HAP-1 (cell line): ENCODE measurements at regions not wholly inside any gene's neighbourhood (a gene's known extent, or its start where the extent isn't known, plus 50 kb on each side); places are given as distances from the start of the nearest gene placed in this dataset.
A peak's percentile ranks its signal among the peaks of the same experiment; 100 is the strongest.

Source experiments
- DNase-seq, 2 experiments: peaks; one replicate each; pipeline ENCODE4 v3.0.0-alpha.2; 2016 to 2020; ENCODE audit warnings: low spot score in 2 of 2
- H3K27me3 ChIP-seq: fragments of 250-450 bp; sonication (Bioruptor Pico); 2 replicates; pipeline ENCODE4 v1.5.1; 2020; ENCODE audit warnings: low read depth, mild to moderate bottlenecking, moderate library complexity
- H3K36me3 ChIP-seq: fragments of 250-450 bp; sonication (Bioruptor Pico); replicated peaks from 2 replicates; pipeline ENCODE4 v1.5.1; 2020; ENCODE audit warnings: mild to moderate bottlenecking
- H3K4me1 ChIP-seq: fragments of 250-450 bp; sonication (Bioruptor Pico); 2 replicates; pipeline ENCODE4 v1.5.1; 2020; ENCODE audit warnings: mild to moderate bottlenecking
- H3K4me3 ChIP-seq: fragments of 250-450 bp; sonication (Bioruptor Pico); 2 replicates; pipeline ENCODE4 v1.5.1; 2020; ENCODE audit warnings: mild to moderate bottlenecking, moderate library complexity
- H3K9me3 ChIP-seq: fragments of 250-450 bp; sonication (Bioruptor Pico); 2 replicates; pipeline ENCODE4 v1.5.1; 2020; ENCODE audit warnings: mild to moderate bottlenecking, moderate library complexity
- in situ Hi-C: fragments of 300-500 bp; cut with MboI; formaldehyde crosslinking; loops from 3 replicates; pipeline ENCODE4 v1.14.3; 2020; ENCODE audit warnings: low sequenced_read_pairs, inconsistent platforms, mixed read lengths

- Histone ChIP-seq H3K4me1 (no peaks in the 10 kb centered on the region), H3K27me3 (no peaks in the 10 kb centered on the region), H3K4me3 (no peak overlapping the region), H3K36me3 (no peaks in the 10 kb centered on the region), H3K9me3 (no peaks in the 10 kb centered on the region)
- in situ Hi-C loops = no loop called here
- no peak for DNase-seq
These were observed 587.4 kb upstream of the MDFIC2 start for GRCh38 chr3:70899816-70900215.

- no peak for DNase-seq
- Histone ChIP-seq H3K36me3 (no peaks in the 10 kb centered on the region), H3K9me3 (no peaks in the 10 kb centered on the region), H3K4me3 (no peak overlapping the region), H3K4me1 (no peaks in the 10 kb centered on the region), H3K27me3 (no peaks in the 10 kb centered on the region)
- in situ Hi-C loops = no loop called here
These were observed 577.6 kb upstream of the MDFIC2 start for GRCh38 chr3:70890020-70890394.

- Histone ChIP-seq H3K9me3 (no peaks in the 10 kb centered on the region), H3K36me3 (no peaks in the 10 kb centered on the region), H3K27me3 (no peaks in the 10 kb centered on the region), H3K4me1 (no peaks in the 10 kb centered on the region), H3K4me3 (no peak overlapping the region)
- in situ Hi-C loops = no loop called here
- DNase-seq = no peak
These were observed 577.0 kb upstream of the MDFIC2 start for GRCh38 chr3:70889162-70890019.

- no peak for DNase-seq
- Histone ChIP-seq H3K36me3 (no peaks in the 10 kb centered on the region), H3K9me3 (no peaks in the 10 kb centered on the region), H3K27me3 (no peaks in the 10 kb centered on the region), H3K4me3 (no peak overlapping the region), H3K4me1 (no peaks in the 10 kb centered on the region)
- in situ Hi-C loops = no loop called here
These were observed 573.2 kb upstream of the MDFIC2 start for GRCh38 chr3:70885636-70886035.

GRCh38 chr3:70882104-70882503 is 569.7 kb upstream of the MDFIC2 start:
- H3K4me1 ChIP-seq = no peaks in the 10 kb centered on the region
- no peak for DNase-seq
- H3K9me3 ChIP-seq = no peaks in the 10 kb centered on the region
- in situ Hi-C loops = no loop called here
- no peak overlapping the region for H3K4me3 ChIP-seq
- no peaks in the 10 kb centered on the region for H3K36me3 ChIP-seq
- no peaks in the 10 kb centered on the region for H3K27me3 ChIP-seq

GRCh38 chr3:70880421-70880820 is 568.0 kb upstream of the MDFIC2 start:
- H3K4me3 ChIP-seq = no peak overlapping the region
- H3K36me3 ChIP-seq = no peaks in the 10 kb centered on the region
- H3K9me3 ChIP-seq = no peaks in the 10 kb centered on the region
- no peak for DNase-seq
- in situ Hi-C loops = no loop called here
- no peaks in the 10 kb centered on the region for H3K4me1 ChIP-seq
- no peaks in the 10 kb centered on the region for H3K27me3 ChIP-seq

GRCh38 chr3:70876154-70876553 is 563.7 kb upstream of the MDFIC2 start:
- H3K4me1 ChIP-seq = peaks cover under 1% of the 10 kb centered on the region
- in situ Hi-C loops = no loop called here
- H3K36me3 ChIP-seq = no peaks in the 10 kb centered on the region
- no peak for DNase-seq
- no peak overlapping the region for H3K4me3 ChIP-seq
- H3K9me3 ChIP-seq = 0 out of 2 replicates have a peak, but pooled peaks cover 2% of the 10 kb centered on the region
- no peaks in the 10 kb centered on the region for H3K27me3 ChIP-seq

GRCh38 chr3:70874196-70874595 is 561.8 kb upstream of the MDFIC2 start:
- in situ Hi-C loops = no loop called here
- peaks cover 11% of the 10 kb centered on the region for H3K4me1 ChIP-seq
- 0 out of 2 replicates have a peak, but pooled peaks cover 2% of the 10 kb centered on the region for H3K9me3 ChIP-seq
- H3K36me3 ChIP-seq = no peaks in the 10 kb centered on the region
- H3K4me3 ChIP-seq = no peak overlapping the region
- H3K27me3 ChIP-seq = no peaks in the 10 kb centered on the region
- no peak for DNase-seq

- Histone ChIP-seq H3K36me3 (no peaks in the 10 kb centered on the region), H3K4me3 (no peak overlapping the region), H3K27me3 (no peaks in the 10 kb centered on the region), H3K9me3 (0 out of 2 replicates have a peak, but pooled peaks cover 2% of the 10 kb centered on the region), H3K4me1 (peaks cover 11% of the 10 kb centered on the region)
- DNase-seq = no peak
- in situ Hi-C loops = no loop called here
These were observed 561.2 kb upstream of the MDFIC2 start for GRCh38 chr3:70873686-70874085.

GRCh38 chr3:70871909-70872656 is 559.6 kb upstream of the MDFIC2 start:
- Histone ChIP-seq H3K9me3 (0 out of 2 replicates have a peak, but pooled peaks cover 2% of the 10 kb centered on the region), H3K4me3 (no peak overlapping the region), H3K4me1 (peaks cover 11% of the 10 kb centered on the region), H3K36me3 (no peaks in the 10 kb centered on the region), H3K27me3 (no peaks in the 10 kb centered on the region)
- in situ Hi-C loops = no loop called here
- no peak for DNase-seq

- H3K4me3 ChIP-seq = no peak overlapping the region
- H3K9me3 ChIP-seq = peaks cover 2% of the 10 kb centered on the region; the same call in 1 of the 2 replicates
- peaks cover 11% of the 10 kb centered on the region for H3K4me1 ChIP-seq
- peak in 1 of 2 experiments; percentile 76 for DNase-seq
- no peaks in the 10 kb centered on the region for H3K36me3 ChIP-seq
- H3K27me3 ChIP-seq = no peaks in the 10 kb centered on the region
- in situ Hi-C loops = no loop called here
These were observed 558.1 kb upstream of the MDFIC2 start for GRCh38 chr3:70870576-70870975.

- no peak for DNase-seq
- H3K4me1 ChIP-seq = peaks cover 11% of the 10 kb centered on the region
- H3K9me3 ChIP-seq = peaks cover 2% of the 10 kb centered on the region; the same call in 1 of the 2 replicates
- in situ Hi-C loops = no loop called here
- H3K4me3 ChIP-seq = no peak overlapping the region
- H3K36me3 ChIP-seq = no peaks in the 10 kb centered on the region
- H3K27me3 ChIP-seq = no peaks in the 10 kb centered on the region
These were observed 556.1 kb upstream of the MDFIC2 start for GRCh38 chr3:70868561-70868960.

GRCh38 chr3:70863049-70863448 is 550.6 kb upstream of the MDFIC2 start:
- H3K36me3 ChIP-seq = no peaks in the 10 kb centered on the region
- in situ Hi-C loops = no loop called here
- no peak overlapping the region for H3K4me3 ChIP-seq
- no peaks in the 10 kb centered on the region for H3K27me3 ChIP-seq
- H3K9me3 ChIP-seq = no peaks in the 10 kb centered on the region; the same call in 1 of the 2 replicates
- no peak for DNase-seq
- H3K4me1 ChIP-seq = no peaks in the 10 kb centered on the region

- H3K9me3 ChIP-seq = no peaks in the 10 kb centered on the region; the same call in 1 of the 2 replicates
- in situ Hi-C loops = no loop called here
These were observed 549.4 kb upstream of the MDFIC2 start for GRCh38 chr3:70861855-70862254.

More at GRCh38 chr3:70861855-70862254, 549.4 kb upstream of the MDFIC2 start:
- H3K4me3 ChIP-seq = no peak overlapping the region
- DNase-seq = no peak
- no peaks in the 10 kb centered on the region for H3K36me3 ChIP-seq
- no peaks in the 10 kb centered on the region for H3K27me3 ChIP-seq
- no peaks in the 10 kb centered on the region for H3K4me1 ChIP-seq
